H1 (cell line): ENCODE measurements at regions not wholly inside any gene's neighbourhood (a gene's known extent, or its start where the extent isn't known, plus 50 kb on each side); places are given as distances from the start of the nearest gene placed in this dataset.

Experiments used
- ASH2L ChIP-seq: fragments of 200-600, 300-600 bp; sonication (generic); IDR thresholded peaks from one replicate; pipeline ENCODE4 v1.7.1; 2017; ENCODE audit warnings: low read length
- CBX5 ChIP-seq: fragments of 300-800, 300-1000 bp; sonication (generic); IDR thresholded peaks from 2 replicates; pipeline ENCODE4 v1.7.1; 2016; ENCODE audit warnings: antibody characterized with exemption, low read length, low read depth
- HDAC2 ChIP-seq, 2 experiments: fragments of 300-600 bp in 1 of 2; sonication (generic) in 1 of 2; IDR thresholded peaks; 2 replicates each; pipeline ENCODE4 v1.6.1; 2011 to 2012; ENCODE audit warnings: low read depth in 2 of 2, low read length in 2 of 2, mild to moderate bottlenecking in 2 of 2, moderate library complexity in 2 of 2, borderline replicate concordance in 1 of 2, inconsistent platforms in 1 of 2
- YY1 ChIP-seq: IDR thresholded peaks from 2 replicates; pipeline ENCODE4 v1.6.1; 2011; ENCODE audit warnings: low read depth, mild to moderate bottlenecking, low read length
- TF ChIP-seq, protein P1 (sequence below): fragments of 300-600 bp; sonication (generic); IDR thresholded peaks from 2 replicates; pipeline ENCODE4 v1.7.1; 2012; ENCODE audit warnings: low read length, moderate library complexity, mild to moderate bottlenecking, inconsistent platforms; ENCODE audit not compliant: insufficient replicate concordance

DNA sequence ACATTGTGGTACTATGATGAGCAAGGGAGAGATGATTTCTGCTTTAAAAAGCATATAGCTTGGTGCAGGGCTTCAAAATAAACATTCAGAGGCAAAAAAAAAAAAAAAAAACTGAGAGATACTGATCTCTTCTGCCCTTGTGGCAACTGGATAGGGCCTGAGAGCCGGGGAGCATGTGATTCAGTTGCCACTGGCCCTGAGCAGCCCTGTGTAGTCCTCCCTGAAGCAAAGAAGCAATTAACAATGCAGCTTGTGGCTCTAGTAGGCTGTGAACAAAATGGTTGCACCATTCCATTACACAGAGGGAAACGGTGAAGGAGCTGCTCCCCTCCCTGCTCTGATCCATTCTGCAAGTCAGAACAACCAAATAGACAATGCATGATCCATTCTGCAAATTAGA is 347.5 kb upstream of the DAB2 start (continued):
- TF ChIP-seq, protein P1, sequence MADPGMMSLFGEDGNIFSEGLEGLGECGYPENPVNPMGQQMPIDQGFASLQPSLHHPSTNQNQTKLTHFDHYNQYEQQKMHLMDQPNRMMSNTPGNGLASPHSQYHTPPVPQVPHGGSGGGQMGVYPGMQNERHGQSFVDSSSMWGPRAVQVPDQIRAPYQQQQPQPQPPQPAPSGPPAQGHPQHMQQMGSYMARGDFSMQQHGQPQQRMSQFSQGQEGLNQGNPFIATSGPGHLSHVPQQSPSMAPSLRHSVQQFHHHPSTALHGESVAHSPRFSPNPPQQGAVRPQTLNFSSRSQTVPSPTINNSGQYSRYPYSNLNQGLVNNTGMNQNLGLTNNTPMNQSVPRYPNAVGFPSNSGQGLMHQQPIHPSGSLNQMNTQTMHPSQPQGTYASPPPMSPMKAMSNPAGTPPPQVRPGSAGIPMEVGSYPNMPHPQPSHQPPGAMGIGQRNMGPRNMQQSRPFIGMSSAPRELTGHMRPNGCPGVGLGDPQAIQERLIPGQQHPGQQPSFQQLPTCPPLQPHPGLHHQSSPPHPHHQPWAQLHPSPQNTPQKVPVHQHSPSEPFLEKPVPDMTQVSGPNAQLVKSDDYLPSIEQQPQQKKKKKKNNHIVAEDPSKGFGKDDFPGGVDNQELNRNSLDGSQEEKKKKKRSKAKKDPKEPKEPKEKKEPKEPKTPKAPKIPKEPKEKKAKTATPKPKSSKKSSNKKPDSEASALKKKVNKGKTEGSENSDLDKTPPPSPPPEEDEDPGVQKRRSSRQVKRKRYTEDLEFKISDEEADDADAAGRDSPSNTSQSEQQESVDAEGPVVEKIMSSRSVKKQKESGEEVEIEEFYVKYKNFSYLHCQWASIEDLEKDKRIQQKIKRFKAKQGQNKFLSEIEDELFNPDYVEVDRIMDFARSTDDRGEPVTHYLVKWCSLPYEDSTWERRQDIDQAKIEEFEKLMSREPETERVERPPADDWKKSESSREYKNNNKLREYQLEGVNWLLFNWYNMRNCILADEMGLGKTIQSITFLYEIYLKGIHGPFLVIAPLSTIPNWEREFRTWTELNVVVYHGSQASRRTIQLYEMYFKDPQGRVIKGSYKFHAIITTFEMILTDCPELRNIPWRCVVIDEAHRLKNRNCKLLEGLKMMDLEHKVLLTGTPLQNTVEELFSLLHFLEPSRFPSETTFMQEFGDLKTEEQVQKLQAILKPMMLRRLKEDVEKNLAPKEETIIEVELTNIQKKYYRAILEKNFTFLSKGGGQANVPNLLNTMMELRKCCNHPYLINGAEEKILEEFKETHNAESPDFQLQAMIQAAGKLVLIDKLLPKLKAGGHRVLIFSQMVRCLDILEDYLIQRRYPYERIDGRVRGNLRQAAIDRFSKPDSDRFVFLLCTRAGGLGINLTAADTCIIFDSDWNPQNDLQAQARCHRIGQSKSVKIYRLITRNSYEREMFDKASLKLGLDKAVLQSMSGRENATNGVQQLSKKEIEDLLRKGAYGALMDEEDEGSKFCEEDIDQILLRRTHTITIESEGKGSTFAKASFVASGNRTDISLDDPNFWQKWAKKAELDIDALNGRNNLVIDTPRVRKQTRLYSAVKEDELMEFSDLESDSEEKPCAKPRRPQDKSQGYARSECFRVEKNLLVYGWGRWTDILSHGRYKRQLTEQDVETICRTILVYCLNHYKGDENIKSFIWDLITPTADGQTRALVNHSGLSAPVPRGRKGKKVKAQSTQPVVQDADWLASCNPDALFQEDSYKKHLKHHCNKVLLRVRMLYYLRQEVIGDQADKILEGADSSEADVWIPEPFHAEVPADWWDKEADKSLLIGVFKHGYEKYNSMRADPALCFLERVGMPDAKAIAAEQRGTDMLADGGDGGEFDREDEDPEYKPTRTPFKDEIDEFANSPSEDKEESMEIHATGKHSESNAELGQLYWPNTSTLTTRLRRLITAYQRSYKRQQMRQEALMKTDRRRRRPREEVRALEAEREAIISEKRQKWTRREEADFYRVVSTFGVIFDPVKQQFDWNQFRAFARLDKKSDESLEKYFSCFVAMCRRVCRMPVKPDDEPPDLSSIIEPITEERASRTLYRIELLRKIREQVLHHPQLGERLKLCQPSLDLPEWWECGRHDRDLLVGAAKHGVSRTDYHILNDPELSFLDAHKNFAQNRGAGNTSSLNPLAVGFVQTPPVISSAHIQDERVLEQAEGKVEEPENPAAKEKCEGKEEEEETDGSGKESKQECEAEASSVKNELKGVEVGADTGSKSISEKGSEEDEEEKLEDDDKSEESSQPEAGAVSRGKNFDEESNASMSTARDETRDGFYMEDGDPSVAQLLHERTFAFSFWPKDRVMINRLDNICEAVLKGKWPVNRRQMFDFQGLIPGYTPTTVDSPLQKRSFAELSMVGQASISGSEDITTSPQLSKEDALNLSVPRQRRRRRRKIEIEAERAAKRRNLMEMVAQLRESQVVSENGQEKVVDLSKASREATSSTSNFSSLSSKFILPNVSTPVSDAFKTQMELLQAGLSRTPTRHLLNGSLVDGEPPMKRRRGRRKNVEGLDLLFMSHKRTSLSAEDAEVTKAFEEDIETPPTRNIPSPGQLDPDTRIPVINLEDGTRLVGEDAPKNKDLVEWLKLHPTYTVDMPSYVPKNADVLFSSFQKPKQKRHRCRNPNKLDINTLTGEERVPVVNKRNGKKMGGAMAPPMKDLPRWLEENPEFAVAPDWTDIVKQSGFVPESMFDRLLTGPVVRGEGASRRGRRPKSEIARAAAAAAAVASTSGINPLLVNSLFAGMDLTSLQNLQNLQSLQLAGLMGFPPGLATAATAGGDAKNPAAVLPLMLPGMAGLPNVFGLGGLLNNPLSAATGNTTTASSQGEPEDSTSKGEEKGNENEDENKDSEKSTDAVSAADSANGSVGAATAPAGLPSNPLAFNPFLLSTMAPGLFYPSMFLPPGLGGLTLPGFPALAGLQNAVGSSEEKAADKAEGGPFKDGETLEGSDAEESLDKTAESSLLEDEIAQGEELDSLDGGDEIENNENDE: no peak
- TF ChIP-seq YY1 (no peak), CBX5 (no peak), ASH2L (no peak), HDAC2 (IDR thresholded peaks at IDR 0.05; ENCODE audit: borderline replicate concordance in 1 of 2, low read depth in 2 of 2, low read length in 2 of 2) (no peak)
